ENCODE measurements at regions not wholly inside any gene's neighbourhood (a gene's known extent, or its start where the extent isn't known, plus 50 kb on each side); places are given as distances from the start of the nearest gene placed in this dataset.

- no peaks in the 10 kb centered on the region for H3K4me1 ChIP-seq
- H3K27me3 ChIP-seq: no peaks in the 10 kb centered on the region
- no peak overlapping the region for H3K4me3 ChIP-seq
- TF ChIP-seq CTCF (IDR thresholded peaks at IDR 0.05) (no peak), POLR2A (IDR thresholded peaks at IDR 0.05) (no peak)
- H3K27ac ChIP-seq: no peak overlapping the region
- ATAC-seq (no peak), DNase-seq (no peak)
- WGBS (ENCODE audit: insufficient coverage, low coverage, low lambda C conversion rate, missing lambda C conversion rate): 36% methylated on average over 4 of the region's 4 CpGs
- no peaks in the 10 kb centered on the region for H3K9me3 ChIP-seq
- no peaks in the 10 kb centered on the region for H3K36me3 ChIP-seq
- intact Hi-C loops (cut with DNase I): no loop called here
Measured at GRCh38 chr12:60223242-60223641, 627.4 kb downstream of the SLC16A7 start.

GRCh38 chr12:60225216-60226000 is 629.6 kb downstream of the SLC16A7 start:
- WGBS (ENCODE audit: insufficient coverage, low coverage, low lambda C conversion rate, missing lambda C conversion rate): 51% methylated on average over 7 of the region's 11 CpGs

GRCh38 chr12:60227916-60228315 is 632.1 kb downstream of the SLC16A7 start:
- no peaks in the 10 kb centered on the region for H3K4me1 ChIP-seq
- no peaks in the 10 kb centered on the region for H3K9me3 ChIP-seq
- no peaks in the 10 kb centered on the region for H3K27me3 ChIP-seq
- no peak for ATAC-seq
- no peak overlapping the region for H3K27ac ChIP-seq
- intact Hi-C loops (cut with DNase I): no loop called here
- no peak for DNase-seq
- WGBS (ENCODE audit: insufficient coverage, low coverage, low lambda C conversion rate, missing lambda C conversion rate): 55% methylated on average over 2 of the region's 2 CpGs
- no peaks in the 10 kb centered on the region for H3K36me3 ChIP-seq
- no peak for TF ChIP-seq CTCF (IDR thresholded peaks at IDR 0.05)
- H3K4me3 ChIP-seq: no peak overlapping the region

More at GRCh38 chr12:60225216-60226000, 629.6 kb downstream of the SLC16A7 start:
- H3K9me3 ChIP-seq: no peaks in the 10 kb centered on the region
- DNase-seq (no peak), ATAC-seq (no peak)
- no peaks in the 10 kb centered on the region for H3K4me1 ChIP-seq
- TF ChIP-seq CTCF (IDR thresholded peaks at IDR 0.05) (no peak), POLR2A (IDR thresholded peaks at IDR 0.05) (no peak)
- H3K36me3 ChIP-seq: no peaks in the 10 kb centered on the region
- intact Hi-C loops (cut with DNase I): no loop called here
- no peaks in the 10 kb centered on the region for H3K27me3 ChIP-seq
- H3K27ac ChIP-seq: no peak overlapping the region
- no peak overlapping the region for H3K4me3 ChIP-seq

GRCh38 chr12:60230056-60230455 is 634.2 kb downstream of the SLC16A7 start:
- Histone ChIP-seq H3K27ac (no peak overlapping the region), H3K4me3 (no peak overlapping the region), H3K27me3 (no peaks in the 10 kb centered on the region), H3K9me3 (no peaks in the 10 kb centered on the region), H3K4me1 (no peaks in the 10 kb centered on the region), H3K36me3 (no peaks in the 10 kb centered on the region)
- DNase-seq: no peak
- ATAC-seq: no peak
- intact Hi-C loops (cut with DNase I): no loop called here
- TF ChIP-seq CTCF (IDR thresholded peaks at IDR 0.05) (no peak), POLR2A (IDR thresholded peaks at IDR 0.05) (no peak)
- WGBS (ENCODE audit: insufficient coverage, low coverage, low lambda C conversion rate, missing lambda C conversion rate): 64% methylated on average over 4 of the region's 4 CpGs

Measured in right lobe of liver (tissue), 6 donors.